GM23338 (cell line): ENCODE measurements at regions not wholly inside any gene's neighbourhood (a gene's known extent, or its start where the extent isn't known, plus 50 kb on each side); places are given as distances from the start of the nearest gene placed in this dataset.
A peak's percentile ranks its signal among the peaks of the same experiment; 100 is the strongest.

Experiments used
- ATAC-seq: fragments of 200-7000 bp; cut with Tn5 transposase; 3 replicates; pipeline ENCODE4 v1.9.1; 2020
- DNase-seq: peaks from one replicate; pipeline ENCODE4 v3.0.0-alpha.2; 2015; ENCODE audit warnings: low spot score
- H2AFZ ChIP-seq: fragments of 200-600 bp; sonication (generic); 2 replicates; pipeline ENCODE4 v1.8.0; 2016; ENCODE audit warnings: antibody characterized with exemption, mild to moderate bottlenecking, moderate library complexity
- H3F3A ChIP-seq: fragments of 200-600 bp; sonication (generic); replicated peaks from 2 replicates; pipeline ENCODE4 v1.8.0; 2017; ENCODE audit warnings: antibody characterized with exemption, mixed run types, low read depth
- H3K27ac ChIP-seq: fragments of 200-600 bp; sonication (generic); 2 replicates; pipeline ENCODE4 v1.6.1; 2016; ENCODE audit warnings: low read depth
- H3K27me3 ChIP-seq: fragments of 200-600 bp; sonication (generic); 2 replicates; pipeline ENCODE4 v1.8.0; 2016; ENCODE audit warnings: mild to moderate bottlenecking, mixed run types, moderate library complexity; ENCODE audit not compliant: insufficient read depth
- H3K36me3 ChIP-seq: fragments of 200-600 bp; sonication (generic); 2 replicates; pipeline ENCODE4 v1.8.0; 2016; ENCODE audit warnings: mild to moderate bottlenecking; ENCODE audit not compliant: insufficient read depth
- H3K4me1 ChIP-seq: fragments of 200-600 bp; sonication (generic); 2 replicates; pipeline ENCODE4 v1.8.0; 2016; ENCODE audit warnings: mild to moderate bottlenecking, moderate library complexity; ENCODE audit not compliant: insufficient read depth
- H3K4me2 ChIP-seq: fragments of 200-600 bp; sonication (generic); 2 replicates; pipeline ENCODE4 v1.7.1; 2017; ENCODE audit warnings: mixed run types
- H3K4me3 ChIP-seq: fragments of 200-600 bp; sonication (generic); 2 replicates; pipeline ENCODE4 v1.6.1; 2016; ENCODE audit warnings: mixed run types
- H3K79me2 ChIP-seq: fragments of 200-600 bp; sonication (generic); replicated peaks from 2 replicates; pipeline ENCODE4 v1.8.0; 2017; ENCODE audit warnings: mild to moderate bottlenecking; ENCODE audit not compliant: insufficient read depth
- H3K9me2 ChIP-seq: fragments of 200-600 bp; sonication (generic); 2 replicates; pipeline ENCODE4 v1.8.0; 2017; ENCODE audit not compliant: insufficient read depth
- H4K20me1 ChIP-seq: fragments of 200-600 bp; sonication (generic); replicated peaks from 2 replicates; pipeline ENCODE4 v1.8.0; 2017; ENCODE audit warnings: mild to moderate bottlenecking; ENCODE audit not compliant: insufficient read depth
- H3K27ac Mint-ChIP-seq: 2 replicates; pipeline ENCODE4 v1.8.0; 2020; ENCODE audit warnings: inconsistent platforms, mild to moderate bottlenecking, moderate library complexity, mixed read lengths
- H3K27me3 Mint-ChIP-seq: 3 replicates; pipeline ENCODE4 v1.8.0; 2022; ENCODE audit warnings: low read depth, mild to moderate bottlenecking, moderate library complexity, mixed read lengths, inconsistent platforms; ENCODE audit not compliant: insufficient read depth, poor library complexity
- H3K36me3 Mint-ChIP-seq: 3 replicates; pipeline ENCODE4 v1.8.0; 2021; ENCODE audit warnings: low read depth, mild to moderate bottlenecking, inconsistent platforms, moderate library complexity, mixed read lengths
- H3K4me1 Mint-ChIP-seq: 3 replicates; pipeline ENCODE4 v1.8.0; 2020; ENCODE audit warnings: mild to moderate bottlenecking, inconsistent platforms, mixed read lengths
- H3K4me3 Mint-ChIP-seq: 3 replicates; pipeline ENCODE4 v1.8.0; 2021; ENCODE audit warnings: moderate library complexity, mild to moderate bottlenecking, inconsistent platforms, mixed read lengths
- H3K9me3 Mint-ChIP-seq: 3 replicates; pipeline ENCODE4 v1.8.0; 2020; ENCODE audit warnings: moderate library complexity, mild to moderate bottlenecking, inconsistent platforms, mixed read lengths
- CREB1 ChIP-seq: fragments of 250-450 bp; sonication (Bioruptor Pico); IDR thresholded peaks from 2 replicates; pipeline ENCODE4 v1.5.0; 2020; ENCODE audit warnings: low read depth, mild to moderate bottlenecking, moderate library complexity
- CTCF ChIP-seq, 2 experiments: fragments of 200-600 bp in 1 of 2; sonication (generic) in 1 of 2; conservative IDR thresholded peaks; 2 replicates each; pipeline versions ENCODE4 v1.5.1 to v1.6.1; 2016 to 2017; ENCODE audit warnings: antibody characterized with exemption in 2 of 2, low read depth in 2 of 2, mild to moderate bottlenecking in 2 of 2, moderate library complexity in 1 of 2
- ETS1 ChIP-seq: IDR thresholded peaks from 2 replicates; pipeline ENCODE4 v1.6.1; 2016; ENCODE audit warnings: antibody characterized with exemption
- EZH2 ChIP-seq: fragments of 200-600 bp; sonication (generic); IDR thresholded peaks from one replicate; pipeline ENCODE4 v1.8.0; 2017; ENCODE audit warnings: antibody characterized with exemption, mild to moderate bottlenecking, low read depth; ENCODE audit not compliant: unreplicated experiment
- EZH2phosphoT487 ChIP-seq: fragments of 200-600 bp; sonication (generic); IDR thresholded peaks from one replicate; pipeline ENCODE4 v1.8.1; 2018; ENCODE audit warnings: antibody characterized with exemption; ENCODE audit not compliant: unreplicated experiment
- JUNB ChIP-seq: IDR thresholded peaks from one replicate; pipeline ENCODE4 v1.6.1; 2016; ENCODE audit warnings: antibody characterized with exemption; ENCODE audit not compliant: unreplicated experiment
- NANOG ChIP-seq: IDR thresholded peaks from 2 replicates; pipeline ENCODE4 v1.6.1; 2016; ENCODE audit warnings: antibody characterized with exemption, borderline replicate concordance
- POLR2AphosphoS5 ChIP-seq: IDR thresholded peaks from 2 replicates; pipeline ENCODE4 v1.6.1; 2016; ENCODE audit warnings: antibody characterized with exemption, low read depth
- REST ChIP-seq: IDR thresholded peaks from one replicate; pipeline ENCODE4 v1.6.1; 2018; ENCODE audit warnings: antibody characterized with exemption; ENCODE audit not compliant: unreplicated experiment
- STAT1 ChIP-seq: IDR thresholded peaks from one replicate; pipeline ENCODE4 v1.6.1; 2016; ENCODE audit warnings: antibody characterized with exemption; ENCODE audit not compliant: unreplicated experiment
- ZNF114 ChIP-seq: fragments of 250-450 bp; sonication (Bioruptor Pico); IDR thresholded peaks from 2 replicates; pipeline ENCODE4 v1.5.0; 2020; ENCODE audit warnings: mild to moderate bottlenecking, moderate library complexity
- ZNF331 ChIP-seq: fragments of 250-450 bp; sonication (Bioruptor Pico); IDR thresholded peaks from 2 replicates; pipeline ENCODE4 v1.5.0; 2020; ENCODE audit warnings: low read depth, mild to moderate bottlenecking, moderate library complexity
- ZNF462 ChIP-seq: fragments of 250-450 bp; sonication (Bioruptor Pico); IDR thresholded peaks from 2 replicates; pipeline ENCODE4 v1.5.0; 2020; ENCODE audit warnings: mild to moderate bottlenecking, moderate library complexity

GRCh38 chr4:23736466-23736865 is 153.4 kb downstream of the PPARGC1A start:
- Histone ChIP-seq H3K4me1 (peaks cover 12% of the 10 kb centered on the region), H3K36me3 (no peaks in the 10 kb centered on the region), H3K4me3 (no peak overlapping the region), H3K4me2 (no peak overlapping the region), H2AFZ (0 out of 2 replicates have a peak overlapping the region, but pooled peaks have one; percentile 25), H3K79me2 (no peaks in the 10 kb centered on the region), H3K27ac (no peak overlapping the region), H3F3A (no peaks in the 10 kb centered on the region), H4K20me1 (no peaks in the 10 kb centered on the region), H3K9me2 (peaks cover 27% of the 10 kb centered on the region), H3K27me3 (no peaks in the 10 kb centered on the region)
- H3K27ac Mint-ChIP-seq = no peak overlapping the region
- peaks cover 13% of the 10 kb centered on the region for H3K4me1 Mint-ChIP-seq
- TF ChIP-seq ZNF462 (CRISPR knock-in tag) (no peak), CTCF (conservative IDR thresholded peaks at IDR 0.05; ENCODE audit: low read depth in 2 of 2) (no peak), ZNF114 (no peak), ETS1 (no peak), JUNB (no peak), REST (no peak), EZH2phosphoT487 (no peak), POLR2AphosphoS5 (no peak), EZH2 (no peak), STAT1 (no peak), NANOG (no peak), CREB1 (CRISPR knock-in tag) (no peak), ZNF331 (CRISPR knock-in tag) (no peak)
- peaks cover 1% of the 10 kb centered on the region for H3K27me3 Mint-ChIP-seq
- no peaks in the 10 kb centered on the region; the same call in 2 of the 3 replicates for H3K9me3 Mint-ChIP-seq
- H3K36me3 Mint-ChIP-seq = no peaks in the 10 kb centered on the region
- DNase-seq (no peak), ATAC-seq (no peak)
- no peak overlapping the region for H3K4me3 Mint-ChIP-seq
